HCT116 (cell line): ENCODE measurements at regions not wholly inside any gene's neighbourhood (a gene's known extent, or its start where the extent isn't known, plus 50 kb on each side); places are given as distances from the start of the nearest gene placed in this dataset.
A peak's percentile ranks its signal among the peaks of the same experiment; 100 is the strongest.

Source experiments
- ATAC-seq: fragments of 200-7000 bp; cut with Tn5 transposase; 2 replicates; pipeline ENCODE4 v1.9.1; 2020; ENCODE audit warnings: mild to moderate bottlenecking, moderate library complexity
- BruUV-seq: library from RNA; stranded (reverse); fragments of 400-500 nt; replicated peaks from 2 replicates; lab custom pipeline; 2021; lab: Mats Ljungman, UMichigan
- CTCF ChIA-PET: fragments of 300-600 bp; sonication (Branson Sonifier 250); formaldehyde crosslinking; loops from one replicate; lab custom pipeline; 2021; ENCODE audit warnings: antibody characterized with exemption; lab: Charles Lee
- POLR2A ChIA-PET: fragments of 300-600, 350-600 bp; sonication (Branson Sonifier 250); formaldehyde crosslinking; loops from one replicate; lab custom pipeline; 2021; ENCODE audit warnings: antibody characterized with exemption; lab: Charles Lee
- RAD21 ChIA-PET, 2 experiments: fragments of 300-600 bp; sonication (Branson Sonifier 250); formaldehyde crosslinking; loops; one replicate each; lab custom pipeline; 2023; ENCODE audit warnings: low total read pairs in 2 of 2; ENCODE audit not compliant: uncharacterized antibody in 2 of 2, unreplicated experiment in 2 of 2, low non-redundant PET in 1 of 2; lab: Charles Lee
- DNase-seq: peaks from one replicate; pipeline ENCODE4 v3.0.0-alpha.2; 2010; ENCODE audit warnings: low read depth, low spot score
- H2AFZ ChIP-seq: fragments of 200-600 bp; shearing (Covaris generic), sonication (generic); 2 replicates; pipeline ENCODE4 v1.6.1; 2017; ENCODE audit warnings: low read depth, mixed run types, mixed read lengths, antibody characterized with exemption, low read length; ENCODE audit not compliant: poor library complexity, severe bottlenecking
- H3K27ac ChIP-seq: 2 replicates; pipeline ENCODE4 v1.5.1; 2012; ENCODE audit warnings: low read depth, low read length
- H3K27me3 ChIP-seq: fragments of 200-600 bp; sonication (generic); 2 replicates; pipeline ENCODE4 v1.6.1; 2016; ENCODE audit warnings: mixed run types, low read length, mixed read lengths; ENCODE audit not compliant: insufficient read depth
- H3K36me3 ChIP-seq, 2 experiments: fragments of 200-500 bp in 1 of 2; fragments of 200-600 bp in 1 of 2; sonication (Bioruptor generic) in 1 of 2; sonication (generic) in 1 of 2; 2 replicates each; pipeline versions ENCODE4 v1.5.1 to v1.6.1; 2014 to 2016; ENCODE audit warnings: low read length in 2 of 2, inconsistent platforms in 1 of 2, mixed read lengths in 1 of 2, mixed run types in 1 of 2; ENCODE audit not compliant: insufficient read depth in 2 of 2, control insufficient read depth in 1 of 2
- H3K4me1 ChIP-seq, 2 experiments: fragments of 200-600 bp in 1 of 2; sonication (generic) in 1 of 2; 2 replicates each; pipeline versions ENCODE4 v1.5.1 to v1.6.1; 2012 to 2017; ENCODE audit warnings: low read length in 2 of 2, inconsistent platforms in 1 of 2, mild to moderate bottlenecking in 1 of 2, mixed read lengths in 1 of 2, mixed run types in 1 of 2, moderate library complexity in 1 of 2; ENCODE audit not compliant: insufficient read depth in 2 of 2, control insufficient read depth in 1 of 2
- H3K4me2 ChIP-seq: fragments of 200-600 bp; sonication (generic); 2 replicates; pipeline ENCODE4 v1.6.1; 2017; ENCODE audit warnings: mixed run types, low read length, mixed read lengths
- H3K4me3 ChIP-seq, 2 experiments: fragments of 200-600 bp in 1 of 2; sonication (generic) in 1 of 2; replicated peaks in 1 of 2; 2 replicates each; pipeline ENCODE4 v1.5.1; 2011 to 2016; ENCODE audit warnings: low read length in 2 of 2, control low read depth in 1 of 2, low read depth in 1 of 2, mild to moderate bottlenecking in 1 of 2, mixed read lengths in 1 of 2, mixed run types in 1 of 2
- H3K79me2 ChIP-seq: fragments of 200-600 bp; sonication (generic); 2 replicates; pipeline ENCODE4 v1.6.1; 2017; ENCODE audit warnings: mild to moderate bottlenecking, mixed run types, low read length, moderate library complexity, mixed read lengths; ENCODE audit not compliant: insufficient read depth
- H3K9ac ChIP-seq: fragments of 200-600 bp; sonication (generic); 2 replicates; pipeline ENCODE4 v1.6.1; 2016; ENCODE audit warnings: low read length, mixed read lengths
- H3K9me2 ChIP-seq: fragments of 200-600 bp; sonication (generic), shearing (Covaris generic); 2 replicates; pipeline ENCODE4 v1.6.1; 2017; ENCODE audit warnings: mixed run types, mild to moderate bottlenecking, moderate library complexity; ENCODE audit not compliant: insufficient read depth
- H3K9me3 ChIP-seq, 2 experiments: fragments of 200-500 bp in 1 of 2; fragments of 200-600 bp in 1 of 2; sonication (Bioruptor generic) in 1 of 2; sonication (generic) in 1 of 2; 2 replicates each; pipeline ENCODE4 v1.6.1; 2014 to 2017; ENCODE audit warnings: low read length in 2 of 2, mixed read lengths in 2 of 2, inconsistent platforms in 1 of 2, low read depth in 1 of 2, mild to moderate bottlenecking in 1 of 2, mixed run types in 1 of 2, moderate library complexity in 1 of 2; ENCODE audit not compliant: control insufficient read depth in 1 of 2, insufficient read depth in 1 of 2
- H4K20me1 ChIP-seq: fragments of 200-600 bp; sonication (generic), shearing (Covaris generic); 2 replicates; pipeline ENCODE4 v1.6.1; 2017; ENCODE audit warnings: mixed run types, mild to moderate bottlenecking, moderate library complexity; ENCODE audit not compliant: insufficient read depth
- CBX3 ChIP-seq: IDR thresholded peaks from 2 replicates; pipeline ENCODE4 v1.6.1; 2012; ENCODE audit warnings: low read depth
- EGR1 ChIP-seq: IDR thresholded peaks from 2 replicates; pipeline ENCODE4 v1.6.1; 2012; ENCODE audit warnings: low read depth
- EZH2 ChIP-seq: fragments of 200-600 bp; sonication (generic); IDR thresholded peaks from 2 replicates; pipeline ENCODE4 v1.6.1; 2017; ENCODE audit warnings: antibody characterized with exemption, mixed run types
- EZH2phosphoT487 ChIP-seq: fragments of 200-600 bp; IDR thresholded peaks from 2 replicates; pipeline ENCODE4 v1.6.1; 2018; ENCODE audit warnings: antibody characterized with exemption, borderline replicate concordance
- FOSL1 ChIP-seq: IDR thresholded peaks from 2 replicates; pipeline ENCODE4 v1.6.1; 2012; ENCODE audit warnings: low read depth
- JUND ChIP-seq: IDR thresholded peaks from 2 replicates; pipeline ENCODE4 v1.6.1; 2012
- POLR2A ChIP-seq: IDR thresholded peaks from 2 replicates; pipeline ENCODE4 v1.7.0; 2011; ENCODE audit warnings: borderline replicate concordance; ENCODE audit not compliant: insufficient read depth, insufficient read length; ENCODE audit errors: extremely low read depth
- SIN3A ChIP-seq: IDR thresholded peaks from 2 replicates; pipeline ENCODE4 v1.6.1; 2012; ENCODE audit warnings: low read depth
- SP1 ChIP-seq: IDR thresholded peaks from 2 replicates; pipeline ENCODE4 v1.6.1; 2012; ENCODE audit warnings: low read depth
- SRF ChIP-seq: IDR thresholded peaks from 2 replicates; pipeline ENCODE4 v1.6.1; 2012; ENCODE audit warnings: low read depth
- ZFX ChIP-seq: fragments of 450-650 bp; IDR thresholded peaks from 2 replicates; pipeline ENCODE4 v1.6.1; 2017
- intact Hi-C: fragments of 100-400 bp; cut with micrococcal nuclease; formaldehyde crosslinking; loops from 2 replicates; pipeline ENCODE4 v1.10.0; 2022
- TF ChIP-seq, protein P1 (sequence below): IDR thresholded peaks from 2 replicates; pipeline ENCODE4 v1.6.1; 2012

DNA sequence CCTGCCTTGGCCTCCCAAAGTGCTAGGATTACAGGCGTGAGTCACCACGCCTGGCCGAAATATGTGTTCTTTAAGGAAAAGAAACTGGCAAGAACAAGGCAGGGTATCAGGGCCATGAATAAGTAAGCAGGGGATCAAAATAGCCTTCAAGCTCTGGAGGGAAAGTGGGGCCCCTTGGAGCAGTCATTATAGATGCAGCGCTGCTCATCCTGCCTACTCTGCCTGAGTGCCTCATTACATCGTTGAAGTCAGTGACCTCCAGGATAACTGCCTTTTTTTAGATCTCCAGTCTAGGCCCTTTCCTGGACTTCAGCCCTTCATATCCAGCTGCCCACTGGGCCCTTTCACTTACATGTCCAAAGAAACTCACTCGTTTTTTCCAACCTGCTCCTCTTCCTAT lies 69.8 kb upstream of the PPM1B start:
- RAD21 ChIA-PET, result no interaction called here

DNA sequence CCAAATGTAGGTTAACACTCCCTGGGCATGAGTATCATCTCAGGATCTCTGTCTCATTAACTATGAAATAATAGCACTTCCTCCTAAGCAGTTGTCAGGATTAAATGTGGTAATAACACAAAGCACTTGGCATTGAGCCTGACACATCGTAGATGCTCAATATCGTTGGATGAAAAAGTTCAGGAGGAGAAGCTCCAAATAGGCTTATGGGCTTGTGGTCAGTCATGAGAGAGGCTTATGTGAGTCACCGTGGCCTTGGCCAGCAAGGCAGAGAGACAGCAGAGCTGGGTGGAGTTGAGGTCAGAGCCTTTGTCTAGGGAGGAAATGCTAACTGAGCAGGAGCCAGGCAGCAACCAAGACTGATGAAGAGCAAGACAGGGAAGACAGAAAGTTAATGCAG lies 68.3 kb upstream of the PPM1B start:
- Histone ChIP-seq H3K9me3 (no peaks in the 10 kb centered on the region), H3K36me3 (no peaks in the 10 kb centered on the region), H3K9ac (no peak overlapping the region), H3K9me2 (no peaks in the 10 kb centered on the region), H3K4me3 (no peak overlapping the region), H3K4me1 (peaks cover 0 to 10% of the 10 kb centered on the region in 2 experiments; a peak in 2 of 4 replicates), H4K20me1 (no peaks in the 10 kb centered on the region), H3K27me3 (no peaks in the 10 kb centered on the region), H3K4me2 (peak overlapping the region; percentile 32), H3K27ac (no peak overlapping the region), H3K79me2 (no peaks in the 10 kb centered on the region), H2AFZ (peak overlapping the region; percentile 46)
- ChIA-PET RAD21 (no interaction called here), POLR2A (no interaction called here), CTCF (no interaction called here)
- BruUV-seq, result no TSS peak
- TF ChIP-seq EGR1, result no peak
- no peak for TF ChIP-seq CBX3
- 0 out of 2 replicates have a peak, but pooled peaks have one; percentile 29 for TF ChIP-seq SP1
- TF ChIP-seq POLR2A, result no peak
- no peak for TF ChIP-seq FOSL1
- TF ChIP-seq SRF, result no peak
- no peak for TF ChIP-seq ZFX
- no peak for TF ChIP-seq EZH2phosphoT487
- peak; percentile 25; the same call in 1 of the 2 replicates for TF ChIP-seq JUND
- ATAC-seq (peak; percentile 71), DNase-seq (peak; percentile 16)
- intact Hi-C loops, result no loop called here

More for the DNA sequence above, 69.8 kb upstream of the PPM1B start:
- no peak overlapping the region for H3K4me3 ChIP-seq
- no peaks in the 10 kb centered on the region for H3K79me2 ChIP-seq
- H2AFZ ChIP-seq, result no peak overlapping the region
- peaks cover 0 to 10% of the 10 kb centered on the region in 2 experiments; a peak in 2 of 4 replicates for H3K4me1 ChIP-seq
- no peaks in the 10 kb centered on the region for H3K36me3 ChIP-seq
- ChIA-PET CTCF (no interaction called here), POLR2A (no interaction called here)
- H4K20me1 ChIP-seq, result no peaks in the 10 kb centered on the region
- no peaks in the 10 kb centered on the region for H3K27me3 ChIP-seq
- TF ChIP-seq EZH2, result no peak
- no peak for TF ChIP-seq SP1
- TF ChIP-seq EZH2phosphoT487, result no peak
- TF ChIP-seq SRF, result no peak
- TF ChIP-seq SIN3A, result no peak
- TF ChIP-seq, protein P1, sequence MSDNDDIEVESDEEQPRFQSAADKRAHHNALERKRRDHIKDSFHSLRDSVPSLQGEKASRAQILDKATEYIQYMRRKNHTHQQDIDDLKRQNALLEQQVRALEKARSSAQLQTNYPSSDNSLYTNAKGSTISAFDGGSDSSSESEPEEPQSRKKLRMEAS, result no peak
- H3K9ac ChIP-seq, result no peak overlapping the region
- no peaks in the 10 kb centered on the region for H3K9me2 ChIP-seq
- no peaks in the 10 kb centered on the region for H3K9me3 ChIP-seq
- no peak for DNase-seq
- no peak overlapping the region for H3K4me2 ChIP-seq
- intact Hi-C loops, result no loop called here
- BruUV-seq, result no TSS peak
- no peak for ATAC-seq
- H3K27ac ChIP-seq, result no peak overlapping the region
